ENCODE measurements at regions not wholly inside any gene's neighbourhood (a gene's known extent, or its start where the extent isn't known, plus 50 kb on each side); places are given as distances from the start of the nearest gene placed in this dataset.
"Not testable (repeated sequence)": the region's sequence is repeated elsewhere in the genome, so short reads cannot be mapped to it uniquely, and the experiment has no call there.

DNA sequence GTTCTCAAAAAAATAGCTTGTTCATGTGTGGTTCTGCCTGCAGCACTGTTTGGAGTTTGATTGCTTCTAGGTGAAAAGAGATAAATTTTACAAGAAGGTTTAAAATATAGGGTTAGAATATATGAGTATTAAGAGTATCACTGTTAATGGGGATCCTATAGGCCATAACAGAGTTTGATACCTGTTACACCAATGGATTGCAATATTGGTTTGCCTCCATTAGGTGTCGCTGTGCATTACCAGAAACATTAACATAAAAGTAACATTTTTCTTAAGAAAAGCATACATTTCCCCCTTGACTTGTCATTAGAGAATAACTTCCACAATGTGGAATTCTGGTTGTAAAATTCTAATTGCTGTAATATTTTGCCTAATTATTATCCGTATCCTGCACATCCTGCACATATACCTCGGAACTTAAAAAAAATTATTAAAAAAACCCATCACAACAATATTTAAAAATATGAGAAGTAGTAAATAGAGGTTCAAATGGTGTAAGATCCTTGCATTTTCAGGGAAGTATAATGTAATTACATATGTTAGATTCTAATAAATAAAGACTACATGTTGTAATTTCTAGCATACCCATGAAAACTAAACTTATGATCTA lies 63.0 kb downstream of the CYP4A11 start:
- not testable (repeated sequence) for H3K4me3 Mint-ChIP-seq; H3K27me3 Mint-ChIP-seq (ENCODE audit: insufficient read depth); H3K9me3 Mint-ChIP-seq; DNase-seq (ENCODE audit: low spot score); H3K4me1 Mint-ChIP-seq (ENCODE audit: low read depth); H3K36me3 Mint-ChIP-seq (ENCODE audit: low read depth); H3K27ac Mint-ChIP-seq
- intact Hi-C loops (cut with micrococcal nuclease): loop anchor here (5.0 kb wide), 1 partner anchor 294 kb away; no protein-coding TSS in a partner anchor

DNA sequence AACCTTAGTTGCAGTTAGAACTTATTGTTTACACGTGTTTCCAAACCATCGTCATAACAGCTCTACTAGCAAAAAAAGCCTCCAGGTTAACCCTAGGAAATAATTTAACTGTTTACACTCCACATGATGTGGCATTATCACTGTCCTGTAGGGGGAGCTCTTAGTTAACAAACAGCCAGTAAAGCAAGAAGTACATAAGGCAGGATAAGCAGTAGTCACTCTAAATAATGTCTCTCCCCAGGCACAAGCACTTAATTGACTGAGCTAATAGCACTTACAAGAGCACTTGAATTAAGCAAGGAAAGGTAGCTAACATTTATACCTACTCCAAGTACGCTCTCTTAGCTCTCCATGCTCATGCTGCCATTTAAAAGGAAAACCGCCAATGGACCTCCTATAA lies 65.2 kb downstream of the CYP4A11 start:
- H3K27ac Mint-ChIP-seq; H3K4me3 Mint-ChIP-seq; DNase-seq (ENCODE audit: low spot score); H3K27me3 Mint-ChIP-seq (ENCODE audit: insufficient read depth); H3K36me3 Mint-ChIP-seq (ENCODE audit: low read depth); H3K4me1 Mint-ChIP-seq (ENCODE audit: low read depth); H3K9me3 Mint-ChIP-seq: not testable (repeated sequence)
- intact Hi-C loops (cut with micrococcal nuclease): loop anchor here (5.0 kb wide), 1 partner anchor 296 kb away; no protein-coding TSS in a partner anchor
